Cardiac fibroblast (primary cell): ENCODE measurements at regions not wholly inside any gene's neighbourhood (a gene's known extent, or its start where the extent isn't known, plus 50 kb on each side); places are given as distances from the start of the nearest gene placed in this dataset.

Source experiments
- DNase-seq, 2 donors: peaks; one replicate each; pipeline versions ENCODE4 v3.0.0 to v3.0.0-alpha.2; 2010; ENCODE audit warnings: low read depth in 2 of 2
- H3K4me3 ChIP-seq, 2 donors: replicated peaks in 1 of 2; 1 replicate in 1 of 2; 2 replicates in 1 of 2; pipeline ENCODE4 v1.5.1; 2011; ENCODE audit warnings: low read depth in 2 of 2, low read length in 2 of 2, mild to moderate bottlenecking in 2 of 2, moderate library complexity in 1 of 2
- TF ChIP-seq, protein P1 (sequence below): IDR thresholded peaks from one replicate; pipeline ENCODE4 v1.5.1; 2011; ENCODE audit warnings: low read depth, mild to moderate bottlenecking, low read length, inconsistent platforms

DNA sequence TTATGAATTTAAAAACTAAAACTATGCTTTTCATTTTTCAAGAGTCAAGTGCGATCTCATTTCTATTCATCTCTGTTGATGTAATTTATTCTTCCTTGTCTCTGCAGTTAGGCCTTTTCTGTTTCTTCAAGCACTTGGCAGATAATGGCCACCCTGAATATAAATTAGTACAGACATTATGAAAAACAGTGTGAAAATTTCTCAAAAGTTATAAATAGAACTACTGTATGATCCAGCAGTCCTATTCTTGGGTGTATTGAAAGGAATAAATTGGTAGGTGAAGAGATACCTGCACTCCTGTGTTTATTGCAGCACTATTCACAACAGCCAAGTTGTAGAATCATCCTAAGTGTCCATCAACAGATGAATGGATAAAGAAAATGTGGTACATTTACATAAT is 248.3 kb downstream of the DOK5 start:
- TF ChIP-seq, protein P1, sequence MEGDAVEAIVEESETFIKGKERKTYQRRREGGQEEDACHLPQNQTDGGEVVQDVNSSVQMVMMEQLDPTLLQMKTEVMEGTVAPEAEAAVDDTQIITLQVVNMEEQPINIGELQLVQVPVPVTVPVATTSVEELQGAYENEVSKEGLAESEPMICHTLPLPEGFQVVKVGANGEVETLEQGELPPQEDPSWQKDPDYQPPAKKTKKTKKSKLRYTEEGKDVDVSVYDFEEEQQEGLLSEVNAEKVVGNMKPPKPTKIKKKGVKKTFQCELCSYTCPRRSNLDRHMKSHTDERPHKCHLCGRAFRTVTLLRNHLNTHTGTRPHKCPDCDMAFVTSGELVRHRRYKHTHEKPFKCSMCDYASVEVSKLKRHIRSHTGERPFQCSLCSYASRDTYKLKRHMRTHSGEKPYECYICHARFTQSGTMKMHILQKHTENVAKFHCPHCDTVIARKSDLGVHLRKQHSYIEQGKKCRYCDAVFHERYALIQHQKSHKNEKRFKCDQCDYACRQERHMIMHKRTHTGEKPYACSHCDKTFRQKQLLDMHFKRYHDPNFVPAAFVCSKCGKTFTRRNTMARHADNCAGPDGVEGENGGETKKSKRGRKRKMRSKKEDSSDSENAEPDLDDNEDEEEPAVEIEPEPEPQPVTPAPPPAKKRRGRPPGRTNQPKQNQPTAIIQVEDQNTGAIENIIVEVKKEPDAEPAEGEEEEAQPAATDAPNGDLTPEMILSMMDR: no peak
- no peak for DNase-seq
- H3K4me3 ChIP-seq: no peak overlapping the region

DNA sequence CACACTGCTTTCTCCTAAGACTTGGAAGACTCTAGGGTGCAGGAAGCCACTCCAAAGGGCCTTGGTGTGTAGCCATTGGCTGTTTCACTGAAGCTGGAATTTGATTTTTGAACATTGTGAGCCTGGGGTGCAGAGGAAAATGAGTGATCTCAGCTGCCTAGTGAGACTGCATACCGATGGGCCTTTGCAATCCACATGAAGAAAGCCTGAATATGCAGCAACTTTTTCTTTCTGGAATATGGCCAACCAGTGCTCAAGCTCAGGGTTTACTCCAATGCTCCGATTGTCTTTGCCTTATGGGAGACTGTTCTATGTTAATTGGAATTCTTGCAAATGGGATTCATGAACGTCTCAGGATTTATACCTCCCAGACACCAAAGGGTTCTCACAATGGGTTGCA is 242.6 kb downstream of the DOK5 start:
- no peak overlapping the region for H3K4me3 ChIP-seq
- TF ChIP-seq, protein P1: no peak
- no peak for DNase-seq

DNA sequence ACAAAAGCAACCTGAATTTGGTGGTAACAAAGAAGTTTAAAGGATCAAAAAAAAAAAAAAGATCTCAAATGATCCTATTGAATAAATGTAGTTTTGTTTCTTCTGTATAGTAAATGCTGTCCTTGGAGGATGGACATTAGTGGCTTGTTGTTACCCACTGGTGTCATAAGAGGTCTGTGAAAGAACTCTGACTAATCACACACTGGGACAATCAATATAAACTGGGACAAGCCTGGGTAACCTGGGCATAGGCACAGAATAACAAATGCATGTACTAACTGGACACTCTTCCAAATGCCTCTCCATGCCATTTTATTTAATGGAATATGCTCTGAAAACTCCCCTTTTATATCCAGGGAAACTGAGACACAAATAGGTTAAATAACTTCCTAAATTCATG is 241.4 kb downstream of the DOK5 start:
- H3K4me3 ChIP-seq: no peak overlapping the region
- TF ChIP-seq, protein P1: no peak
- no peak for DNase-seq

DNA sequence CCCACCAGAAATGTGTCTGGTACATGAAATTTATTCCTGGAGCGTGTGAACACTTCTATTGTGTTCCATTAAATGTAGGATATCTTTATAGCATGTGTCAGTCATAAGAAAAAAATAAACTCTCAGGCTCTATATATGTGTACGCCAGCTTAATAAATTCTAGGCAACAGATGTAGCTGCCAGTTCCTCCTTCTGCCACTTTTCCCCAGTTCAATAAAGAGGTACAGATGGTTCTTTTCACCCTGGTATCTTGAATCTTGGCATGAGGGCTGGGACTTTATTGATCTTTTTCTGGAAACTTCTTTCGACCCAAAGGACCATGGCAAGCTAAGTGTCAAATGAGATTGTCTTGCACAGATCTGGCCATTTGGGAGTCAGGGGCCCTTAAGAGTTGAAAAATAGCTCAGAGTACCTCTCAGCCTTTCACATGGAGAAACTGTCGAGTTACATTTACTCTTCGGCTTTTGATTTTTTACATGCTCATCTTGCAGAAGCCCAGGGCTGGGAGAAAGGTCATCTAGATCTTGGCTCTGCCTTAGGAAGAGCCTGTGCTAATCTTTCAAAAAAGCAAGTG is 240.9 kb downstream of the DOK5 start:
- no peak overlapping the region for H3K4me3 ChIP-seq
- TF ChIP-seq, protein P1: no peak
- no peak for DNase-seq

DNA sequence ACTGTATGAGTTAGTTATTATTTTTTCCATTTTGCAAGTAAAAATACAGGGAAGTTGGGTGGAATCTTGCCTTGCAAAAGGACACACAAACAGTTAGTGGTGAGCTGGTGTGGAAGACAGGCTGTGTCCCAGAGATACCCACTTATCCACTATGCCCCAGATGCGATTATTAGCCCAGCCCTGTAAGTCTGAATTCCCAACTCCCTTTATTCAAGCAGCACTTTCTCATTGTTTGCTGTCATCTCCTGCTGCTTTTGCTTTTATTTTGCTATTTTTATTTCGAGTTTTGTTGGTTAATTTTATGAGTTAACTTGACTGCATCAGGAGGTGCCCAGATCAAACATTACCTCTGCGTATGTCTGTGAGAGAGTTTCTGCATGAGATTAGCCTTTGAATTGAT is 239.4 kb downstream of the DOK5 start:
- TF ChIP-seq, protein P1: no peak
- H3K4me3 ChIP-seq: no peak overlapping the region
- no peak for DNase-seq

DNA sequence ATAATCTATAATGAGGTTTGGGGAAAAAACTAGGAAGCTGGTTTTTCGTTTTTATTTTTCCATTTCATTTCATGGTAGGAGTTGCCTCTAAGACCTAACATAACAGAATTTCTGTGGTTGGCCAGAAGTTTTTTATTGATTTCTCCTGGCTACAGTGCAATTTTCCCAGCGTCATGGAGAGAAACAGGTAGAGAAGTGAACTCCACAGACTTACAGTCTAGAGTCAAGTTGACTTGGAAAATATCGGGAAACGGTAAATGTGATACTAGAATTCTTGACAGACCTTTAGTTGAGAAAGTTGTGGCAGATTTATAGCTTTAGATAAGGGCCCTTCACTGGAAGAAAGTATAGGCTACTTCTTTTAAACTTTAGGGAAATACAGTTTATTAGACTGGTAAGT is 238.3 kb downstream of the DOK5 start:
- TF ChIP-seq, protein P1: no peak
- no peak overlapping the region for H3K4me3 ChIP-seq
- no peak for DNase-seq

DNA sequence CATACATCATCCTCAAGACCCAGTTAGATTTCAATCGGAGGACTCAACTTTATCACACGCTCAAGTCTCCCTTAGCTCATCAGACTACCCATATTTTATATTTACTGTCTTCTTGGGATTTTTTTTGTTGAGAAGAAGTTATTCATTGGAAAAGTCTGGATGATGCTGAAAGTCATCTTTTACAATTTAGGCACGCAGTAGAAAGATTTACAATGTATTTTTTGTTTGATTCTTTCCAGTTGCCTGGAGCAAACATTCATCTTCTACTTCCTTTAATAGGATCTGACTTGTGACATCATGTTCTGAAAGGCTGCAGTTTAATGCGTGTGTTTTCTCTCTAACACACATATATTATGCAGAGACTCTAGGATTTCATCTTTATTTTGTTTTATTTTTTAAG is 235.7 kb downstream of the DOK5 start:
- no peak overlapping the region for H3K4me3 ChIP-seq
- TF ChIP-seq, protein P1: no peak
- no peak for DNase-seq
